ENCODE measurements at regions not wholly inside any gene's neighbourhood (a gene's known extent, or its start where the extent isn't known, plus 50 kb on each side); places are given as distances from the start of the nearest gene placed in this dataset.

DNA sequence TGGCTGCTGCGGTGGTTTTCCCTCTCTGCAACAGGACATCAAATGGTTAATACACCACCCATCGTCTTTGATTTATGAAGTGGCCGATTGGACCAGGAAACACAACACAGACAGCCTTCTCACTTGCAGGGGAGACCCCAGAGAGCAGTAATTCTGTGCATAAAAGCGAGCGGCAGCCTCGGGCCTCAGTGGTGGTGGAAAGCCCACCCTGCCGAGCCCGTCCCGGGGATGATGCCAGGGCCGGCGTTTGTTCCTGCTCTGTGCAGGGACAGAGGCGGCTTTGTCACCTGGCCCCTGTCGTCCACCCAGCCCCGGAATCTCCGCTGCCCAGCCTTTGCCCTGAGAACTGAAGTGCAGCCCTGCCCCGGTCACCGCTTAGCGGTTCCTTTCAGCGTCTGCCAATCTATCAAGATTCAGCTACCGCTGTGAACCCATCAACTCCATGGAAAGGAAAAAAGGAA is 184.4 kb downstream of the TSHZ3 start:
- DNase-seq (ENCODE audit: low read depth in 4 of 4, low spot score in 1 of 4) = no peak

DNA sequence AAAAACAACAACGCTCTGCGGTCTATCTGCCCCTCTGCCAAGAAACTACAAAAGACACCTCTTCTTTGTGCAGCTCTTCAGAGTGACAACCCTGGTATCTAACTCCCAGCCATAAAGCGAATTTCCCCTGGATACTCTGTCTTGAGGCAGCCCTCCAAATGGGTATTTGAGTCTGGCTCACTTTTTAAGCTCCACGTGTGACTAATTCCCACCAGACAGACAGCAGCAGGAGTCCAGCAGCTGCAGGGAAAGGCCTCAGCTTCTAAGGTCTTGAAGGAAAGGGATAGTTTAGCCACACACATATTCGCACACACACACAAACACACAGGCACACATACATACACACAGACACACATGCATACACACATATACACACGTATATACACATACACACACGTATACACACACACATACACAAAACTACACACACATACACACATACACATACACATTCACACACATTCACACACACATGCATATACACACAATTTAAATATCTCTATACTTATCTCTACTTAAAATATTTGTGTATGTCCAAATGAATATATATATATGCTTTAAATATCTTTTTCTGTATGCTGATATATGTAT is 188.8 kb downstream of the TSHZ3 start:
- DNase-seq (ENCODE audit: low read depth in 4 of 4, low spot score in 1 of 4) = no peak

DNA sequence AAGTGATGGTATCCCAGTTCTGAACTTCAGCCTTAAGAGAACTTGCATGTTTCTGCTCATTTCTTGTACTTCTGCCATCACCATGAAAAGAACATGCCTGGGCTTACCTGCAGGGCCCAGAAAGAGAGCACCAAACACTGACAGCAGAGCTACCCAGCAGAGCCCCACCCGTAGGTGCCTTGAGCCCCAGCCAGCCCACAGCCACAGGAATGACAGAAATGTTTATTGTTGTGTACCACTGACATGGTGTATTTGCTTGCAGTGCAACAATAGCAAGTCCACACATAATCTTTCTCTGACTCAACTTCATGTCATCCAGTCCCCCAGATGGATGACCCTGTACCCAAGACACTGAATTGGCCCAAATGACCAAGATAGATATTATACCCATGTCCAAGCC is 195.2 kb downstream of the TSHZ3 start:
- no peak for DNase-seq (ENCODE audit: low read depth in 4 of 4, low spot score in 1 of 4)

DNA sequence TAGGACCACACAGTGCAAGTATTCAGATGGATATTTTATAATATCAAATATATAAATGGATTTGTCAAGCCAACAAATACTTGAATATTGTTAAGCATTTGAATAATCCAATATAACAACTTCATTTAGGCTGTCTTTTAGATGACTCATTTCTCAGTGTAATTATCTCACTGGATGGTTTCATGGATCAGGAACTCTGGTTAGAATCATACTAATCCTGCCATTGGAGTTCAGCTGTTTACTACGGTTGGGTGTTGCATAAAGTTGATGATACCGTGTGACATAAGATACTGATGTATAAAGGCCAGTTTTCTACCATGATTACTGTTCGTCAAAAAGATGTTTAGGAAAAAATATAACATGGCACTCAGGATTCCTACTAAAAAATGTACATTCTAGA is 196.3 kb downstream of the TSHZ3 start:
- DNase-seq (ENCODE audit: low read depth in 4 of 4, low spot score in 1 of 4) = no peak

DNA sequence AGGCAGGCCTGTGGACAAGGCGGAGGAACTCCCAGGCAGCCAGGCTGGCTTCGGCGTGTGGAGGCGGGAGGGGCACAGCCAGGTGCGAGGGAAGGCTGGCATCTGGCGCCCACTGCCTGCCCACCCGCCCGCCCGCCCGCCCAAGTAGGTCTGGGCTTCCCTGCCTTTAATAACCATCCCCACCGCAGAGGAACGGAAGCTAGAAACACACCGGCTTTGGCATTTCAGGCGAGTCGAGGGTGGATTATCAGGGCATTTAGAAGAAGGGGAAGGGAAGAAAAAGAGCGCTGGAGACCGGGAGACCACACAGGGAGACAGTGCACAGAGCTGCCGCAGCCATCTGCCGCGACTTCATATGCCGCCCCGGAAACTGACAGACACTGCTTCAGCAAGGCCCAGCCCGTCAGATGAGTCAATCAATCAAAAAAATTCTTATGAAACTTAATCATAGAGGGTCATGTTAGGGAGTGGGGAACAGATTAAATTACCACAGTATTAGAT is 199.7 kb downstream of the TSHZ3 start:
- DNase-seq (ENCODE audit: low read depth in 4 of 4, low spot score in 1 of 4) = no peak

DNA sequence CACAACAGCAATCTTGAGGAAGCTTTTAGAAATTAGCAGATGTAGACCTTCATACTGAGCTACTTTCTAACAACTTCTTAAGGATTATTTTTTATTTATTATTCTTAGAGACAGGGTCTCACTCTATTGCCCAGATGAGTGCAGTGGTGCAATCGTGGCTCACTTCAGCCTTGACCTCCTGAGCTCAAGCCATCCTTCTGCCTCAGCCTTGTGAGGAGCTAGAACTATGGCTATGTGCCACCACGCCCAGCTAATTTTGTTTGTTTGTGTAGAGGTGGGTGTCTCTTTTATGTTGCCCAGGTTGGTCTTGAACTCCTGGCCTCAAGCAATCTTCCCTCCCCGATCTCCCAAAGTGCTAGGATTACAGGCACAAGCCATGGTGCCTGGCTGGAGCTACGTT is 200.6 kb downstream of the TSHZ3 start:
- no peak for DNase-seq (ENCODE audit: low read depth in 4 of 4, low spot score in 1 of 4)

DNA sequence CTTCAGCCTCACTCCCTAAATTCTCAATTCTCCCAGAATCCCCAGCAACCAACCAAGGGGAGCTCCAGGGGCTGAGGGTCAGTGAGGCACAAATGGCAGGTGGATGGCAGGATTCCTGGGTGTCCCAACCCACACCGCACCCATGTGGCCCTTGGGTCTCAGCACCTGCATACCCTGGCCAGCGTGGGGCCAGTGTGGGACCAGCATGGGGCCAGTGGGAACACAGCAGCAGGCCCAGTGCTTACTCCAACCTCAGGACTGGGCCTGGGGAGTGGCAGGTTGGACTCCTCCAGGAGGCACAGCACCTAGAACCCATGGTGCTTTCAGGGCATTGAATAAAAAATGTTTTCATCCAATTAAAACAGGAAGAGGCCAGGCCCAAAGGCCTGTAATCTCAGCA is 202.0 kb downstream of the TSHZ3 start:
- no peak for DNase-seq (ENCODE audit: low read depth in 4 of 4, low spot score in 1 of 4)

DNA sequence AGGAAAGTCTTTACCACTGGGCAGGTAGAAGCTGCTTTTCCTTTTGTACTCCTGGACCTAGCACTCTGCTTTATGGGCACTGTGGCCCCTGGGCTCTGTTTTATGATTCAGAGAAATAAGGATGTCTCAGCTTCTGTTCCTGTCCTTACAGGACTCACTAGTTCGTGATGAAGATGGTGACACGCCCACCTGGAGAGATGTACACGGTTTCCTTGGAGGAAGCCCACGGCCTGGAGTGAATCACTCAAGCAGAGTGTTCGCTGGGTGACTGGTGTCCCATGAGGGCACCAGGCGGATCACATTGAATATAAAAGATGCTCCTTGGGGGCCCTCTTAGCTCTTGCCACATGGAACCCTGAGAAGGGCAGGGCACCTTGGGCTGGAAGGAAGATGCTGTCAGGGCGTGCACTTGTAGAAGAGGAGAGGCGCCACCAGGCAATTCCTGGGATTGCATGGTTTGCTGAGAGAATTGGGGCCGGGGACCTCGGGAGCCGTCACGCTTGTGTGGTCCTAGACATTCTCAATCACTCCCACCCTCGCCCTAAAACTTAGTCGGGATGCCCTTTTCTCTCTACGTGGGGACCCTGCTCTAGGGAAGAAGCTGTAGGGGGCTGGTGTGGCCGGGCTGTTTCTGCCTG is 202.6 kb downstream of the TSHZ3 start:
- no peak for DNase-seq (ENCODE audit: low read depth in 4 of 4, low spot score in 1 of 4)

DNA sequence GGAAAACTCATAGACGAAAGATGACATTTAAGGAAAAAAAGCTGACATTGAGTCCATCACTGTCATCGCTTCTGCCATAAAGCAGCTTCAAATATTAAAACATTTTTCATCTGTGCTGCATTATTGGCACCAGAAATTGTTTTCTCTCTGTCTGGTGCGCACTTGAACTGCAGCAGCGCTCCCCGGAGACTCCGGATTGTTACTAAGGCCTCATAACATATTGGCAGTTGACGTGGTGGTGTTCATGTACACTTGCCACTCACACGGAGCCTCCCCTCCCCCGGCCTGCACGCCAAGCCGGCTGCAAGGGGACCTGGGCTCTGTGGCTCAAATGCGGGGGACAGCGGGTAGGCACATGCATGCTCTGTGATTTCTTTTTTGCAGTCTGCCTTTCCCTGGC is 203.2 kb downstream of the TSHZ3 start:
- DNase-seq (ENCODE audit: low read depth in 4 of 4, low spot score in 1 of 4) = no peak

DNA sequence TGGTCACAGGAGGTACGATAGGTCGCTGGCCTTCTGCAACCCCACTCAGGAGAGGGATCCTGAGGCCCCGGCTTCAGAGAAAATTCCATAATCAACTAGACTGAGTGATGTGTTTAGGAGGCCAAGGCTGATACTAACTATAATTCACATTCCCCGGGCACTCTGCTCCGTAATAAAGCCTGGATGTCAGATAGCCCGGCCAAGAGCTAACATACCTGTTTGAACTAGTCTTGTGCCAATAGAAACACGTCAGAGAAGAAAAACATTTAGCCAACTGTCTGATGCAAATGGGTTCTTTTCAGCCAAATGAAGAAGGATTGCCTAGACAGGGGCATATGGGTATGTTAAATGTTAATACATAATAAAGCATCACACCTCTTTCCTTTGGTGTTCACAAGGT is 204.2 kb downstream of the TSHZ3 start:
- no peak for DNase-seq (ENCODE audit: low read depth in 4 of 4, low spot score in 1 of 4)

DNA sequence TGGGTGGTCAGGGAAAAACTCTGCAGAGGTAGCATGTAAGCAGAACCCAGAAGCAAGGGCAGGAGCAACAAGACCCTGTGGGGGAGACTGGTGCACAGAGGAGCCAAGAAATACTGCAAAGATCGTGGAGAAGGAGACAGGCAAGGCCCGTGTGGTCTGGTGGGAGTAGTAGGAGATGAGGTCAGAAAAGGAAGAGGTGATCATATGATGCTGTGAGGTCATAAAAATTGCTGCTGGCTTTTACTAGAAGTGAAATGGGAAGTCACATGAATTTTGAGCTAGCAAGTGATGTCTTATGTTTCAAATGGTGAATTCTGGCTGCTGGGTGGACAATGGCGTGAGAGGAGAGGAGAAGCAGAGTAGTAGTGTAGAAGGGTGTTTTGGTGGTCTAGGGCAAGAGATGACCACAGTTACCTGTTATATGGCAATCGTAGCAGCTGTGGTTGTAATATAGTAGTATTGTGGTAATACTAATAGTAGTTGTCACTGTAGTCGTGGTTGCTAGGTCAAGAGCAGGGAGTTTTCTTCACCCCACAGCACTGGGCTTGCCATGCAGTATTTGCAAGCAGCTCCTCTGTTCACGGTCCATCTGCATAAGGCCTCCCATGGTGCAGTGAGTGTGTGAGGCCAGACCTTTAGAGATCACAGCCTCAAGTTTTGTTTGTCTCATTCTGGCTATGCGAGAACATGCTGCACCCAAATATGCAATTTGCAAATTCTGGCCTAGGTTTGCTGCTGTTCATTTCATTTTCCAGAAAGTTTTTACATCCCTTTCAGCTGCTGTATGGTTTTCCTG is 205.0 kb downstream of the TSHZ3 start:
- DNase-seq (ENCODE audit: low read depth in 4 of 4, low spot score in 1 of 4) = no peak

DNA sequence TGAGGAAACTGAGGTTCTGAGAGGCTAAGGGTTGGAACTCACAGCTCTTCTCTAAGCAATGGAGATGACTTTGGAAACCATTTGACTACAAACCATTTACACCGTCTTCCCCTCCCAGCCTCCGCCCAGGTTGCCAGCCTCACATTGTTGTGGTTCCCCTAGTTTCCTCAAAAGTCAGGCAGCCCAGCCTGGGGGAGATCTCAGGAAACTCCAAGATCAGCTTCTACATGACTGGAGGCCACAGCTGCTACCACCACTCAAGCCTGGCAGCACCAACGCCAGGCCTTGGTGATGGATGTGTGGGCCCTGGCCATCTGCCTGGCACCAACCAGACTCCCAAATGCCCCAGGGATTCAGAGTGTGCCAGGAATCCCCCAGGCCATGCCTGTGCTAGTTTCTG is 207.9 kb downstream of the TSHZ3 start:
- no peak for DNase-seq (ENCODE audit: low read depth in 4 of 4, low spot score in 1 of 4)

DNA sequence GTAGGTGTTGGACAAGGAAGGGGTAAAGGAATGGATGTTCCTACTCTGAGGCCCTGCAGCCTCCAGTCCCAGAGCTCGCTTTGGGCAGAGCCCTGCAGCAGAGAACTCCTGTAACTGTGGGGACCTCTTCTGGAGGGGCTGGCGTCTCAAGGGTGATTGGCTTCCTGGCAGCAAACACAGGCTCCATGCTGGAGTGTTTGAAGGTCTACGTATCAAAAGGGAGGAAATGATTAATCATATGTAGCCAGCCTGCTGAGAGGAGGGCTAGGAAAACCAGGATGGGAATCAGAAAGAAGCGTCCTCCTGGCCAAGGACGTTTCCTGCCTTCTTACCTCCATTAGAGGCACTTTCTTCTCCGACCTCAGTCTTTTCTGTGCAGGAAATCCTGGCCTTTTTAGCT is 208.5 kb downstream of the TSHZ3 start:
- DNase-seq (ENCODE audit: low read depth in 4 of 4, low spot score in 1 of 4) = no peak

DNA sequence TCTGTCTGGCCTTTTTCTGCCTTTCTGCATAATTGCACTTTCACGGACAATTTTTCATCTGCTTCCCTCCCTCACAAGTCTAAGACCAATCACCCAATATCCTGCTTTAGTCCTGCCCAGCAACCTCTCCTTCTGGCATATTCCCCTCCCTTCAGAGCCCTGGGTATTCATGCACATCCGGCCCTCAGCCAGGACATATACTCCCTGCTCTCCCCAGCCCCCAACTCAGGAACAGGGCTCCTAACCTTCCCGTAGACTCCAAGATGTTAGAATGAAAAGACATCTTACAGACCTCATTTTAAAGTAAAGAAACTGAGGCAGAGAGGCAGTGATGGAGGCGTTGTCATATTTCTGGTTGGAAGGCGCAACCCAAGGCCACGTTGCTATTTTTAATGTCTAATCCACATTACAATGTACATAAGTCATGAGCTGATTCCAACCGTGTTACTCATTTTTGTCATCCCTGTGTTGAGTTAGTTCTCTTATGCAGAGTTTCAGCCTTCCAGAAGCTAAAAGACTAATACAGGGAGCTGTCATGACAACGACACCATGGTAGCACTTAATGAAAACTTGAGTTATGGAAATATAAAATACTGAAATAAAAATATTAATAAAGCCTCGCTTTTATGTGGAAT is 209.2 kb downstream of the TSHZ3 start:
- DNase-seq (ENCODE audit: low read depth in 4 of 4, low spot score in 1 of 4) = no peak

DNA sequence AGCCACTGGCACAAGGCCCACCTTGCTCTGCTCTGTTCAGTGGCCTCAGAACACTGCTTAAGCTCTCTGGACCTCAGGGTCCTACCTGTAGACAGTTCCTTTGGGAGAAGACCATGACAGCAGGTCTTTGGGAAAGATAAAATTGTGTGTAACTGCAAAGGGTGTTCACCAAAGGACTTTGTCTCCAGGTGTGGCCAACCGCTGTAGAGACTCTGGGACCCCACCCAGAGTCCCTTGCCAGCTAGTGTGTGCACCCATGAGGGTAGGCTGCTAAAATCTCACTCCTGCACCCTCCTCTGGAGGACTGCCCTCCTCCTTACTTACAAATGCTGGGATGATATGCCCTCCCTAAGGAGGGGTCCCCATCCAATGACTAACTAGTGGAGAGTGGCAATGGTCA is 211.2 kb downstream of the TSHZ3 start:
- DNase-seq (ENCODE audit: low read depth in 4 of 4, low spot score in 1 of 4) = no peak

DNA sequence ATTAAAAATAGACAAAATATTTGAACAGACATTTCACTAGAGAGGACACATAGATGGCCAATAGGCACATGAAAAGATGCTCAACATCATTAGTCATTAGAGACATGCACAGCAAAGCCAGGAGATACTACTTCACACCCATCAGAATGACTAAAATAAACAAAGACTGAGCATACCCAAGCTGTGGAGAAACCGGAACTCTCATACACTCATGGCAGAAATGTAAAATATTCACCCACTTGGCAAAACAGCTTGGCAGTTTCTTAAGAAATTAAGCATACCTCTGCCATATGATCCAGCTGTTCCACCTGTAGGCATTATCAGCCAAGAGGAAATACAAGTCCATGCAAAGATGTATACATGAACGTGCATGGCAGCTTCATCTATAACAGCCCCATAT is 213.4 kb downstream of the TSHZ3 start:
- DNase-seq (ENCODE audit: low read depth in 4 of 4, low spot score in 1 of 4) = no peak

DNA sequence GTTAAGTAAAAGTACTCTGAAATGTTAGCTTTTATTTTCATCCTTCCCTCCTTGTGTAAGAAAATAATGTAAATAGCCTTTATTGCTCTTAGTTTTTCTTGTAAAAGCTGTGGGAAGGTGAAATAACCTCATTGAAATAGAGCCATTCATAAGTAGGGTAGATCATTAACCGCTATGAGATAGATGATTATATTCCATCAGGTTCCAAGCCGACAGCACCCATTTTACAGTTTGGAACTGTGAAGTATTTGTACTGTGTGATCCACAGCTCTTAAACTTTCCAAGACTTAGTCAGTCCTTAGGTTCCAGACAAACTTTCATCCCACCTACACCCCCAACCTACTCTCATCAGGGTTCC is 216.5 kb downstream of the TSHZ3 start:
- DNase-seq (ENCODE audit: low read depth in 4 of 4, low spot score in 1 of 4) = no peak

DNA sequence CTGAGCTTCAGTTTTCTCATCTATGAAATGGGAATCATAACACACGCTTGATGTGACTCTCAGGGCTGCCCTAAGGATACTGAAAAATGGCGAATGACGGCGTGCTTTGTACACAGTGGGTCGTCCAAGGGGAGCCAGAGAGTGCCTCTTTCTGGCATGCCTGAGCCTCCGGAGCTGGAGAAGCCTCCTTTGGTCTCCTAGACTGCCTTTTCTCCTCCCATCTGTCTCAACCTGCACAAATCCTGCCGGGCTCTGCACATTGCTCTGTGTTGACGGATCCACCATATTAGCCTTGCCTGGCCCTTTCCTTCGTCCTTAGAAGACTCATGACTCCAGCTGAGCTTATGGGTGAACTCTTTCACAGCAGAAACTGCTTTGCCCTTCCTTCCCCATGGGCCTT is 220.9 kb downstream of the TSHZ3 start:
- DNase-seq (ENCODE audit: low read depth in 4 of 4, low spot score in 1 of 4) = no peak

DNA sequence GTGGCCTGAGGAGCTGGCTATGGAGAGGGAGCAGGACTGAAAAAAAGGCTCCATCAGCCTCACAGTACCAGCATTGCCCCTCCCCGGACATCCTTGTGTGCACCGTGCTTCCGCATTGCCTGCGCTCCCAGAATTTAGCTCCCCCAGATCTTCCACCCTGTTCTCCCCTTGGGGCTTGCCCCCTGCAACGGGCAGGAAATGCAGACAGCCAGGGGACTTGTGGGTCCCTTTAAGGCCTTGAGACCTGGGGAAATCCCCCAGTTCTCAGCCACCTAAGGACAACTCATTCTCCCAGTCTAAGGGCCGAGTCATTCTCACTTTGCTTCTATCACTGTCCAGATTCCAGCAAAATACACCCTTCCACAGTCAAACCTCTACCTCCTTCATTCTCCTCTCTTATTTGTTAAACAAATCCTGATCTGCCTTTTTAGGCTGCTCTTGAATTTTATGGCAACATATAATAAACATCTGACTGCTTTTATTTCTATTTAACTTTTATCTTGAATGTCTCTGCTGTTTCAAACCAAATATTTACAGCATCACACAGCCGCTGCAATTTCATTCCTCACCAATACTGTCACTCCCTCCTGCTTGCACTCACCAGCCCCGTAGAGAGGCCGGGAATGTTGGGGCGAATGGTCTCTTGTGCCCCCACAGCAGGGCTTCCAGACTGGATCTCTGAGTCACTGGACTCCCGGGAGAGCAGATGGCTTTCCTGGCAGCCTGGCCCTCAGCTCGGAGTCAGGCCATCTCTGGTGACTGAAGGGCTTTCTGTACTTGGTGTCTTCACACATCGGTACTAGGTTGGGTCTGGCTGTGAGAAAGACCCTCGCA is 221.9 kb downstream of the TSHZ3 start:
- DNase-seq (ENCODE audit: low read depth in 4 of 4, low spot score in 1 of 4) = no peak

DNA sequence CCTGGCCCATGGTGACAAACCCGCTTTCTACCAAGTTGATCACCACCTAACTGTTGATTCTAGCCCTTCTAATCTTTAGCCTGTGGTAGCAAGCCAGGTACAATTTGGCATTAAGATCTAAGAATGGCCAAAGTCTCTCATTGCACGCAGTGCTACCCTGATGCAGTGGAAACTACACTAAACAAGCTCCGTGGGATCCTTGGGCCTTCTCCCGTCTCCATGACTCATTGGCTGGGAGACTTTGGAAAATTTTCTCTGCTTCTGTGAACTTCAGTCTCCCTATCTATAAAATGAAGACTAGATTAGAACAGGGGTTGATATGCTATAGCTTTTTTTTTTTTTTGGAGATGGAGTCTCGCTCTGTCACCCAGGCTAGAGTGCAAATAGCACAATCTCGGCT is 223.0 kb downstream of the TSHZ3 start:
- no peak for DNase-seq (ENCODE audit: low read depth in 4 of 4, low spot score in 1 of 4)

DNA sequence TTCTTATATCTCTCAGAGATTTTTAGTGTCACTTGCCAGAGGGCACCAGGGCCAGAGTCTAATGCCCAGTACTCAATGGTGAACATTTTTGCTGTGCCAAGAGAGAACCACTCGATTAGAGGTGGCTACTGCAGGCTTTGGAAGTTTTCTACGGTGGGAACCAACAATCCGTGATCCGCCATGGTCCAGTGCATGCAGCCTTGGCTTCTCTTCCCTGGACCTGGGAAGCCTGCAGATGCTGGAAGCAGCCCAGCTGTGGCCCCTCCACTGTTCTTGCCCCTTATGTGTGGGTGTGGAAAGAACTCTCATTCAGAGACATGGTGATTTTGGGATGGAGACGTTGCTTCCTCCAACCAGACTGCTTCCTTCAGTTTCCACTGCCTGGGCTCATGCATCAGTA is 224.2 kb downstream of the TSHZ3 start:
- DNase-seq (ENCODE audit: low read depth in 4 of 4, low spot score in 1 of 4) = no peak

All from stimulated activated CD4-positive, alpha-beta T cell treated with anti-CD3 and anti-CD28 coated beads, Interleukin-1b, Interleukin-23, amount 100 ng/mL, for 24 hours (primary cell).